HEK293T (cell line): ENCODE measurements at regions not wholly inside any gene's neighbourhood (a gene's known extent, or its start where the extent isn't known, plus 50 kb on each side); places are given as distances from the start of the nearest gene placed in this dataset.

Source experiments
- CTCF ChIA-PET: fragments of 350-600 bp; formaldehyde crosslinking; extraction: SDS; loops from one replicate; lab custom pipeline; 2021; ENCODE audit warnings: antibody characterized with exemption, inconsistent platforms; lab: Yijun Ruan, JAX
- POLR2A ChIA-PET: fragments of 350-600 bp; formaldehyde crosslinking; extraction: SDS; loops from one replicate; lab custom pipeline; 2020; ENCODE audit warnings: antibody characterized with exemption, inconsistent platforms; lab: Yijun Ruan, JAX
- DNase-seq: peaks from one replicate; pipeline ENCODE4 v3.0.0; 2012; ENCODE audit warnings: mixed read lengths; ENCODE audit errors: extremely low spot score
- ARNT ChIP-seq: fragments of 450-650 bp; IDR thresholded peaks from 2 replicates; pipeline ENCODE4 v1.6.1; 2017; ENCODE audit warnings: mild to moderate bottlenecking
- BHLHE40 ChIP-seq: fragments of 450-650 bp; IDR thresholded peaks from 2 replicates; pipeline ENCODE4 v1.6.1; 2016; ENCODE audit warnings: mild to moderate bottlenecking, moderate library complexity, borderline replicate concordance
- CTBP1 ChIP-seq: fragments of 450-650 bp; IDR thresholded peaks from 2 replicates; pipeline ENCODE4 v1.6.1; 2016; ENCODE audit warnings: borderline replicate concordance
- ELF4 ChIP-seq: fragments of 450-650 bp; IDR thresholded peaks from 2 replicates; pipeline ENCODE4 v1.6.1; 2017; ENCODE audit warnings: antibody characterized with exemption
- FOXA1 ChIP-seq: fragments of 450-650 bp; IDR thresholded peaks from 2 replicates; pipeline ENCODE4 v1.6.1; 2016; ENCODE audit warnings: mild to moderate bottlenecking
- FOXK2 ChIP-seq: fragments of 450-650 bp; IDR thresholded peaks from 2 replicates; pipeline ENCODE4 v1.6.1; 2016; ENCODE audit warnings: mild to moderate bottlenecking
- FOXM1 ChIP-seq: fragments of 450-650 bp; IDR thresholded peaks from 2 replicates; pipeline ENCODE4 v1.6.1; 2017; ENCODE audit warnings: mild to moderate bottlenecking, borderline replicate concordance
- HDGF ChIP-seq: fragments of 450-650 bp; IDR thresholded peaks from 2 replicates; pipeline ENCODE4 v1.6.1; 2017; ENCODE audit warnings: antibody characterized with exemption, borderline replicate concordance
- L3MBTL2 ChIP-seq: fragments of 450-650 bp; conservative IDR thresholded peaks from 2 replicates; pipeline ENCODE4 v1.6.1; 2016; ENCODE audit warnings: mild to moderate bottlenecking
- LEF1 ChIP-seq: fragments of 450-650 bp; IDR thresholded peaks from 2 replicates; pipeline ENCODE4 v1.6.1; 2017; ENCODE audit warnings: mild to moderate bottlenecking, borderline replicate concordance
- NFRKB ChIP-seq: fragments of 450-650 bp; IDR thresholded peaks from 2 replicates; pipeline ENCODE4 v1.6.1; 2016; ENCODE audit warnings: mild to moderate bottlenecking, moderate library complexity
- PKNOX1 ChIP-seq: fragments of 450-650 bp; IDR thresholded peaks from 2 replicates; pipeline ENCODE4 v1.6.1; 2016
- SP1 ChIP-seq: fragments of 450-650 bp; IDR thresholded peaks from 2 replicates; pipeline ENCODE4 v1.6.1; 2017
- SUZ12 ChIP-seq: fragments of 450-650 bp; IDR thresholded peaks from 2 replicates; pipeline ENCODE4 v1.6.1; 2016; ENCODE audit warnings: mild to moderate bottlenecking
- TARDBP ChIP-seq: fragments of 450-650 bp; IDR thresholded peaks from 2 replicates; pipeline ENCODE4 v1.6.1; 2016
- ZNF384 ChIP-seq: fragments of 450-650 bp; IDR thresholded peaks from 2 replicates; pipeline ENCODE4 v1.6.1; 2016

DNA sequence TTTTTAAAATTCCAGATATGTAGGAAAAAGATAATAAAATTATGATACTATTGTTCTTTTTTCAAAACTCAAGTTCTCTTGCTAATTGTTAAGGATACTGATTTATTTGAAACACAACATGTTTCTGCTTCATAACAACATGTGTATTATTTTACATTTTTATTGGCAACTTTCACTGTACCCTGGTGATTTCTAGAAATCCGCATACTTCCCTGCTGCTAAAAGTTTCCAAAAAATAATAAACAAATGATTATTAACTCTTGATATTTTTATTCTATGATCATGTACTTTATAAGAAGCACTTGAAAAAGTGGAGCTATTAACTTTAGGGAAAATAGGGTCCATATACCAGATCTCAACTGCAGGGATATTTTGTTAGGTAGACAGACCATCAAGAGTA lies 71.2 kb upstream of the HCCS start:
- ChIA-PET POLR2A (no interaction called here), CTCF (no interaction called here)
- TF ChIP-seq FOXK2 = no peak
- TF ChIP-seq BHLHE40 = no peak
- no peak for TF ChIP-seq SP1
- TF ChIP-seq ZNF384 = no peak
- no peak for TF ChIP-seq ARNT
- TF ChIP-seq LEF1 = no peak
- TF ChIP-seq L3MBTL2 = no peak
- TF ChIP-seq SUZ12 = no peak
- TF ChIP-seq TARDBP = no peak
- no peak for TF ChIP-seq FOXM1
- TF ChIP-seq HDGF = no peak
- TF ChIP-seq PKNOX1 = no peak
- no peak for TF ChIP-seq CTBP1
- TF ChIP-seq ELF4 = no peak
- TF ChIP-seq NFRKB = no peak
- no peak for DNase-seq

DNA sequence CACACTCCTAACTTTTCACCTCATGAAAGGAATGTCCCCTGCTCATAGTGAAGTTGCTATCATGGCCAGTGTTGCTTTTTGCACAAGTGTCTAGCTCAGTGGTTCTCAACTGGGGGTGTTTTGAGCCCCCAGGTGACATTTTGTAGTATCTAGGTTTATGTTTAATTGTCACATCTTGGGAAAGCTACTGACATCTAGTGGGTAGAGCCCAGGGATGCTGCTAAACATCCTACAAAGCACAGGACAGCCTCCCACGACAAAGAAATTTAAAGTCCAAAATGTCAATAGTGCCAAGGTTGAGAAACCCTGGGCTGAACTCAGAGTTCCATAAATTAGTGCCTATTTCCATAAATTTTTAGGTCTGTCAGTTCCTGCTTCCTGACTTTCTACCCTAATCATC lies 70.7 kb upstream of the HCCS start:
- CTCF ChIA-PET = interaction anchor here (0.7 kb wide), 1 partner anchor 111 kb away, joined by 3 read pairs; no protein-coding TSS in a partner anchor
- no peak for DNase-seq
- POLR2A ChIA-PET = no interaction called here
- TF ChIP-seq PKNOX1 (no peak), L3MBTL2 (no peak), SUZ12 (no peak), ARNT (no peak), HDGF (no peak), ZNF384 (no peak), FOXM1 (no peak), NFRKB (no peak), BHLHE40 (no peak), LEF1 (no peak), SP1 (no peak), CTBP1 (no peak), TARDBP (no peak), FOXA1 (no peak)

DNA sequence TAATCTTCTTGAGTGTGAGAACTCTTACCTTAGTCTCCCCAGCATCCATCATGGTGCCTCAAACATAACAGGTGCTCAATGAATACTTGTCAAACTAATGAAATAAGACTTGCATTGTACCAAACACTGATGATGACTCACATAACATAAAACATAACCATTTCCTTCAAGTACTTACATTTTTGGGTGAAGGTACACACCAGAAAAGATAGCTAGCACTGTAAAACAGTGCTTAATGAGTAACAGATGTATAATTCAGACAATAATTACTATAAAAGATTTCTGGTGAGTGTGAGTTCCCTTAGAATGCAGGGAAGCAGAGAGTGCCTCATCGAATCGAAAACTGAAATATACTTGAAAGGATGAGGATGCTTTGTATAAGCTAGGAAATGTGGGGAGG lies 70.1 kb upstream of the HCCS start:
- DNase-seq = no peak
- CTCF ChIA-PET = interaction anchor here (0.7 kb wide), 1 partner anchor 111 kb away, joined by 3 read pairs; no protein-coding TSS in a partner anchor
- POLR2A ChIA-PET = no interaction called here
- no peak for TF ChIP-seq FOXK2
- no peak for TF ChIP-seq SUZ12
- no peak for TF ChIP-seq ARNT
- TF ChIP-seq HDGF = no peak
- TF ChIP-seq TARDBP = no peak
- TF ChIP-seq SP1 = no peak
- no peak for TF ChIP-seq LEF1
- no peak for TF ChIP-seq L3MBTL2
- TF ChIP-seq BHLHE40 = no peak
- TF ChIP-seq FOXM1 = no peak
- no peak for TF ChIP-seq PKNOX1
- no peak for TF ChIP-seq FOXA1
- TF ChIP-seq NFRKB = no peak
- no peak for TF ChIP-seq ELF4

DNA sequence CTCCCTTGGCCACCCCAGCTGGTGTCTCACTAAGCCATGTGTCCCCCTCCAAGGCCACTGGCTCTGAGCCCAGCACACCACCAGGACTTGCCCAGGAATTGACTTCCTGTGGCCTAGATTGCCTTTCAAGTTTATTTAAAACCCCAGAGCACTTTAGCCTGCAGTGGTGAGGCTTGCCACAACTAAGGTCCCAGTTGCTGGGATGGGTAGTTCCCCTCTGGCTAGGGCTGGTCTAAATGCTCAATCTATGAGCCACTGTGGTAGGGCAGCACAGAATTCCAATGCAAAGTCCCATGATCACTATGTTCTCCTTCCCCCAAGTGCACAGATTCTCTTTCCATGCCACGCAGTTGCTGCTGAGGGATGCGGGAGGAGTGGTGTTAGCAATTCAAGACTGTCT lies 61.1 kb upstream of the HCCS start:
- DNase-seq = no peak
- ChIA-PET POLR2A (no interaction called here), CTCF (no interaction called here)
- TF ChIP-seq NFRKB (no peak), FOXA1 (no peak), ELF4 (no peak), PKNOX1 (no peak), BHLHE40 (no peak), CTBP1 (no peak), L3MBTL2 (no peak), FOXK2 (no peak), ARNT (no peak), ZNF384 (no peak), SUZ12 (no peak), TARDBP (no peak), SP1 (no peak), HDGF (no peak), LEF1 (no peak), FOXM1 (no peak)

DNA sequence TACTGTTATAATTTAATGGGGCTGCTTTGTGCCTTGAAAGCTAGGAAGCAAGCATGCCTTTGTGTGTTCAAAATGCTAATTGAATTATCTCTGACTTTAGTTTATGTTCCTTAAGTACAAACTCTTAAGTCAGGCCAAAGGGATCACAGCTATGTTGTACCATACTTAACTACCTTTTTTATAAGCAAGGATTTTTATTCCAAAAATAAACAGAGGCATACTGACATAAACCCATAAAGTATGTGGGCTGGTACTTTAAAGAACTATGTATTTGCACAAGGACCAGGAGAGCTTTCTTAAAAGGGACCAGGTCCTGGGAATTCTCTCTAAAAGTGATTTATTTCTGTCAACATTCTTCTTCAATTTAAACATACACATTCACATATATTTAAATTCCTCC lies 57.8 kb upstream of the HCCS start:
- TF ChIP-seq BHLHE40 (no peak), L3MBTL2 (no peak), FOXA1 (no peak), ARNT (no peak), SP1 (no peak), SUZ12 (no peak), ZNF384 (no peak), LEF1 (no peak), TARDBP (no peak)
- POLR2A ChIA-PET = interaction anchor here (0.7 kb wide), 1 partner anchor 245 kb away, joined by 3 read pairs; no protein-coding TSS in a partner anchor
- no peak for DNase-seq
- CTCF ChIA-PET = interaction anchor here (0.6 kb wide), 1 partner anchor 50 kb away, joined by 5 read pairs; no protein-coding TSS in a partner anchor
